HepG2 (cell line): ENCODE measurements at regions not wholly inside any gene's neighbourhood (a gene's known extent, or its start where the extent isn't known, plus 50 kb on each side); places are given as distances from the start of the nearest gene placed in this dataset.
A peak's percentile ranks its signal among the peaks of the same experiment; 100 is the strongest.

ENCODE experiments used
- ATAC-seq: fragments of 200-7000 bp; cut with Tn5 transposase; 3 replicates; pipeline ENCODE4 v1.9.1; 2020; ENCODE audit warnings: mild to moderate bottlenecking, moderate library complexity
- BruUV-seq: library from RNA; stranded (reverse); fragments of 400-500 nt; replicated peaks from 2 replicates; lab custom pipeline; 2021; lab: Mats Ljungman, UMichigan
- CTCF ChIA-PET: fragments of 300-600 bp; formaldehyde crosslinking; extraction: SDS; loops from one replicate; lab custom pipeline; 2021; ENCODE audit warnings: low total read pairs, inconsistent platforms, low intra/inter-chr PET ratio; lab: Yijun Ruan, JAX
- POLR2A ChIA-PET: fragments of 350-600 bp; sonication (Branson Sonifier 250); formaldehyde crosslinking; loops from one replicate; lab custom pipeline; 2020; ENCODE audit warnings: antibody characterized with exemption, inconsistent platforms; lab: Yijun Ruan, JAX
- DNase-seq: peaks from one replicate; pipeline ENCODE4 v3.0.0-alpha.2; 2015; ENCODE audit warnings: low spot score
- FAIRE-seq: peaks from 3 replicates; lab custom pipeline; 2011; peaks lifted over from hg19 to GRCh38; lab: Jason Lieb, UNC
- H2AFZ ChIP-seq: one replicate; pipeline ENCODE4 v1.6.1; 2011; ENCODE audit warnings: low read length, inconsistent platforms
- H3K27ac ChIP-seq: fragments of 300-600 bp; 3 replicates; pipeline ENCODE4 v1.8.0; 2011; ENCODE audit warnings: mixed run types, mild to moderate bottlenecking, mixed read lengths, low read length, inconsistent platforms; ENCODE audit not compliant: insufficient read depth; ENCODE audit errors: extremely low read length
- H3K27me3 ChIP-seq, 2 experiments: fragments of 200-600 bp in 1 of 2; 2 replicates in 1 of 2; 3 replicates in 1 of 2; pipeline versions ENCODE4 v1.6.0 to v1.8.0; 2011; ENCODE audit warnings: low read length in 2 of 2, mild to moderate bottlenecking in 2 of 2, moderate library complexity in 2 of 2, inconsistent platforms in 1 of 2; ENCODE audit not compliant: insufficient read depth in 2 of 2, control insufficient read depth in 1 of 2
- H3K36me3 ChIP-seq, 2 experiments: fragments of 200-600 bp in 1 of 2; replicated peaks in 1 of 2; 2 replicates in 1 of 2; 3 replicates in 1 of 2; pipeline versions ENCODE4 v1.5.1 to v1.8.0; 2011; ENCODE audit warnings: low read length in 2 of 2, inconsistent platforms in 1 of 2; ENCODE audit not compliant: insufficient read depth in 2 of 2, control insufficient read depth in 1 of 2
- H3K4me1 ChIP-seq: 2 replicates; pipeline ENCODE4 v1.5.1; 2012; ENCODE audit warnings: low read length, inconsistent platforms; ENCODE audit not compliant: insufficient read depth
- H3K4me2 ChIP-seq: 2 replicates; pipeline ENCODE4 v1.6.0; 2011; ENCODE audit warnings: low read depth, low read length, inconsistent platforms
- H3K4me3 ChIP-seq, 3 experiments: fragments of 200-600 bp in 1 of 3; sonication (generic), shearing (Covaris generic) in 1 of 3; replicated peaks in 1 of 3; 2 replicates each; pipeline ENCODE4 v1.5.1; 2011 to 2016; ENCODE audit warnings: low read length in 3 of 3, inconsistent platforms in 2 of 3, low read depth in 2 of 3, mild to moderate bottlenecking in 2 of 3, control low read depth in 1 of 3, mixed read lengths in 1 of 3; ENCODE audit not compliant: insufficient read depth in 1 of 3
- H3K79me2 ChIP-seq: one replicate; pipeline ENCODE4 v1.6.1; 2011; ENCODE audit warnings: low read length, inconsistent platforms; ENCODE audit not compliant: insufficient read depth
- H3K9ac ChIP-seq: 2 replicates; pipeline ENCODE4 v1.6.0; 2011; ENCODE audit warnings: mild to moderate bottlenecking, low read depth, low read length, inconsistent platforms; ENCODE audit not compliant: insufficient read depth
- H3K9me3 ChIP-seq: 2 replicates; pipeline ENCODE4 v1.5.1; 2012; ENCODE audit warnings: mild to moderate bottlenecking, low read length
- H4K20me1 ChIP-seq: 2 replicates; pipeline ENCODE4 v1.6.0; 2011; ENCODE audit warnings: inconsistent platforms, mild to moderate bottlenecking, low read length, moderate library complexity; ENCODE audit not compliant: insufficient read depth
- CAMTA2 ChIP-seq: sonication (generic); formaldehyde crosslinking; IDR thresholded peaks from 2 replicates; pipeline ENCODE4 v1.4.0; 2020; ENCODE audit warnings: mild to moderate bottlenecking, missing genetic modification reagents, borderline replicate concordance
- MTF2 ChIP-seq: sonication (generic); formaldehyde crosslinking; IDR thresholded peaks from 2 replicates; pipeline ENCODE4 v1.5.0; 2020; ENCODE audit warnings: missing genetic modification reagents, borderline replicate concordance
- STAT6 ChIP-seq: sonication (generic); formaldehyde crosslinking; IDR thresholded peaks from 2 replicates; pipeline ENCODE4 v1.4.0; 2020; ENCODE audit warnings: missing genetic modification reagents, mild to moderate bottlenecking, borderline replicate concordance
- ZNF430 ChIP-seq: sonication (generic); formaldehyde crosslinking; IDR thresholded peaks from 2 replicates; pipeline ENCODE4 v1.9.0; 2021; ENCODE audit warnings: mild to moderate bottlenecking, missing genetic modification reagents
- ZNF724P ChIP-seq: sonication (generic); formaldehyde crosslinking; IDR thresholded peaks from 2 replicates; pipeline ENCODE4 v1.8.0; 2022; ENCODE audit warnings: missing genetic modification reagents, borderline replicate concordance
- ZSCAN22 ChIP-seq: sonication (generic); formaldehyde crosslinking; IDR thresholded peaks from 2 replicates; pipeline ENCODE4 v1.4.0; 2020; ENCODE audit warnings: mild to moderate bottlenecking, missing genetic modification reagents
- ZSCAN9 ChIP-seq: IDR thresholded peaks from 2 replicates; pipeline ENCODE4 v1.6.1; 2016; ENCODE audit warnings: borderline replicate concordance
- WGBS: methylation state at CpG from one replicate; pipeline ENCODE4 v1.1.6; 2017; ENCODE audit warnings: low lambda C conversion rate; 5-methylcytosine and 5-hydroxymethylcytosine counted together
- in situ Hi-C: cut with HindIII; loops from 2 replicates; pipeline ENCODE4 v1.10.0; 2017; ENCODE audit warnings: low pct_unique_long_range_greater_than_20kb; ENCODE audit not compliant: extremely low pct_ligation_motif_present
- intact Hi-C: fragments of 100-400 bp; cut with micrococcal nuclease; formaldehyde crosslinking; loops from one replicate; pipeline ENCODE4 v1.10.0; 2022; ENCODE audit not compliant: unreplicated experiment

DNA sequence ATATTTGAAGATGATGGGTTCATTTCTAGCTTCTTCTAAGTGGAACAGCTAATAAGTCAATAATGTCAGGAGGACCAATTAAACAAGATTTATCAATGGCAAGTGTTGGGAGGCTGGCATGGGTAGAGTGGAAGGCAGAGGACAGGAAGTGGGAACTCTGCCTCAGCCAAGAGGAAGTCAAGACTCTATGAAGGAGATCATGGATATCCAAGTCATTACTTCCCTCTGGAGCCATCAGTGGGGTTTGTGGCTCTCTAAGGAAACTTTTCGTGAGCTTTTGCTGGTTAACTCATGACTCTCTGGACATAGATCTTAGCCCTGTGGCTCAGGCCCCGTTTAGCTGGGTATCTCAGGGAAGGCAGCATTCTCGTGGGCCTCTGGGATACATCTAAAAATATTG is 410.4 kb upstream of the ID2 start (continued):
- TF ChIP-seq STAT6 (CRISPR knock-in tag) (no peak), ZSCAN22 (CRISPR knock-in tag) (no peak)

DNA sequence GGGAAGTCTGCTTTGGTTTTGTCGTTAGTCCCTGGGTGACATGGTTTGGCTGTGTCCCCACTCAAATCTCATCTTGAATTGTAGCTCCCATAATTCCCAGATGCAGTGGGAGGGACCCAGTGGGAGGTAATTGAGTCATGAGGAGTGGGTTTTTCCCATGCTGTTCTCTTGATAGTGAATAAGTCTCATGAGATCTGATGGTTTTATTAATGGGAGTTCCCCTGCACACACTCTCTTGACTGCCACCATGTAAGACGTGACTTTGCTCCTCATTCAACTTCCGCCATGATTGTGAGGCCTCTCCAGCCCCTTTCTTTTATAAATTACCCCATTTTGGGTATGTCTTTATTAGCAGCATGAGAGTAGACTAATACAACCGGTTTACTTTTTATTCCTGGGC is 405.8 kb upstream of the ID2 start:
- POLR2A ChIA-PET = no interaction called here
- WGBS = 25% methylated on average over 4 of the region's 4 CpGs
- Histone ChIP-seq H3K27me3 (peaks cover 0 to 36% of the 10 kb centered on the region in 2 experiments; a peak in 4 of 5 replicates), H3K9ac (no peak overlapping the region), H3K4me1 (no peaks in the 10 kb centered on the region), H4K20me1 (no peaks in the 10 kb centered on the region), H2AFZ (no peak overlapping the region), H3K4me3 (no peak overlapping the region), H3K4me2 (no peak overlapping the region), H3K9me3 (peaks cover 10% of the 10 kb centered on the region; the same call in 1 of the 2 replicates), H3K27ac (no peak overlapping the region), H3K79me2 (no peaks in the 10 kb centered on the region), H3K36me3 (no peaks in the 10 kb centered on the region)
- TF ChIP-seq CAMTA2 (CRISPR knock-in tag) (no peak), ZNF724P (CRISPR knock-in tag) (no peak), ZSCAN9 (CRISPR knock-in tag) (no peak), MTF2 (no peak), ZNF430 (CRISPR knock-in tag) (peak; percentile 59; the same call in 1 of the 2 replicates)
- in situ Hi-C loops = no loop called here
- no peak for FAIRE-seq
- CTCF ChIA-PET = no interaction called here
- intact Hi-C loops = no loop called here
- ATAC-seq = no peak
- DNase-seq = no peak
- BruUV-seq = no TSS peak
